GM10248 (cell line): ENCODE measurements at regions not wholly inside any gene's neighbourhood (a gene's known extent, or its start where the extent isn't known, plus 50 kb on each side); places are given as distances from the start of the nearest gene placed in this dataset.

Experiments used
- CTCF ChIA-PET: fragments of 300-600 bp; sonication (Branson Sonifier 250); formaldehyde crosslinking; extraction: SDS; loops from one replicate; lab custom pipeline; 2021; ENCODE audit warnings: antibody characterized with exemption; lab: Yijun Ruan, JAX
- POLR2A ChIA-PET: fragments of 350-650 bp; sonication (Branson Sonifier 250); formaldehyde crosslinking; extraction: SDS; loops from one replicate; lab custom pipeline; 2020; ENCODE audit warnings: antibody characterized with exemption; lab: Yijun Ruan, JAX
- DNase-seq: peaks from one replicate; pipeline ENCODE4 v3.0.0; 2012; ENCODE audit errors: extremely low spot score
- TF ChIP-seq, protein P1 (sequence below): IDR thresholded peaks from 2 replicates; pipeline ENCODE4 v1.5.1; 2012; ENCODE audit warnings: mild to moderate bottlenecking, low read depth; ENCODE audit errors: extremely low read depth, missing control alignments, control extremely low read depth

DNA sequence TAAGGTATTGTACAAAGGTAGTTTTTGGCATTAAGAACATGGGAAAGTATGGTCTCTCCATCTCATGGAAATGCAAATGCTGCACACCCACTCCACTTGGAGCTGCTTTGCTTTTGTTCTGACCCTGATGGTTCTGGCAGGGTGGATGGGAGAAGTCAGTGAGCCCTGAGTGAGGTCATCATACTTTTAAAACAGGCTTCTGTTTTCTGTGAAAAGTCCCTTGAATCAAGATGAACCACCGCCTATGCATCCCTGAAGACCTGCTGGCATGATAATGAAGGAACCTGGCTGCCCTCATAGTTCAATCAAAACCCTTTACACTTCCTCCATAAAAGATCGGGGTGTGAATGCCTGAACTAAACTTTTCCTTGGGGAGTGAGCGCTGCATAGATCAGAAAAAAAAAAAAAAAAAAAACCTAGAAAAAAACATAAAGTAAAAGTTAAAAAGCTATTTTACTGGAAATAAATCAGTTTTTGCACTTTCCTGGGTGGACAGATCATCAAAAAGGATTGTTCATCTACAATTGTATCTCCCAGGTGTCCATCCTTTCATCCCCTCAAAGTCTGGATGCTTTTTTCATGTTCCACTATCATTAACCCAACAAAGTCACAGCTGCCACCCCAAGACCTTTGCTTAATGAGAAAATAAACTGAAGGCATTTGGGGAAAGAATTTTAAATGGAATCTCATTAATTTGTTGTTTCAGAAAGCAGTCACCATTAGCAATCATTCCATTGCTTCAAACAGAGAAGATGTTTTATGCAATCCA lies 728.1 kb upstream of the DDX18 start:
- CTCF ChIA-PET, result no interaction called here
- POLR2A ChIA-PET, result no interaction called here

GRCh38 chr2:117086943-117087250 lies 727.6 kb upstream of the DDX18 start:
- TF ChIP-seq, protein P1, sequence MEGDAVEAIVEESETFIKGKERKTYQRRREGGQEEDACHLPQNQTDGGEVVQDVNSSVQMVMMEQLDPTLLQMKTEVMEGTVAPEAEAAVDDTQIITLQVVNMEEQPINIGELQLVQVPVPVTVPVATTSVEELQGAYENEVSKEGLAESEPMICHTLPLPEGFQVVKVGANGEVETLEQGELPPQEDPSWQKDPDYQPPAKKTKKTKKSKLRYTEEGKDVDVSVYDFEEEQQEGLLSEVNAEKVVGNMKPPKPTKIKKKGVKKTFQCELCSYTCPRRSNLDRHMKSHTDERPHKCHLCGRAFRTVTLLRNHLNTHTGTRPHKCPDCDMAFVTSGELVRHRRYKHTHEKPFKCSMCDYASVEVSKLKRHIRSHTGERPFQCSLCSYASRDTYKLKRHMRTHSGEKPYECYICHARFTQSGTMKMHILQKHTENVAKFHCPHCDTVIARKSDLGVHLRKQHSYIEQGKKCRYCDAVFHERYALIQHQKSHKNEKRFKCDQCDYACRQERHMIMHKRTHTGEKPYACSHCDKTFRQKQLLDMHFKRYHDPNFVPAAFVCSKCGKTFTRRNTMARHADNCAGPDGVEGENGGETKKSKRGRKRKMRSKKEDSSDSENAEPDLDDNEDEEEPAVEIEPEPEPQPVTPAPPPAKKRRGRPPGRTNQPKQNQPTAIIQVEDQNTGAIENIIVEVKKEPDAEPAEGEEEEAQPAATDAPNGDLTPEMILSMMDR, result no peak
- no peak for DNase-seq
- ChIA-PET CTCF (no interaction called here), POLR2A (no interaction called here)

More for the DNA sequence above, 728.1 kb upstream of the DDX18 start:
- DNase-seq, result no peak
- TF ChIP-seq, protein P1, result no peak

GRCh38 chr2:117087535-117088291 lies 726.8 kb upstream of the DDX18 start:
- CTCF ChIA-PET, result interaction anchor here (1.4 to 2.0 kb wide), 2 partner anchors 17 to 168 kb away, joined by 3 to 4 read pairs; no protein-coding TSS in a partner anchor
- DNase-seq, result no peak
- TF ChIP-seq, protein P1, result no peak
- POLR2A ChIA-PET, result no interaction called here

DNA sequence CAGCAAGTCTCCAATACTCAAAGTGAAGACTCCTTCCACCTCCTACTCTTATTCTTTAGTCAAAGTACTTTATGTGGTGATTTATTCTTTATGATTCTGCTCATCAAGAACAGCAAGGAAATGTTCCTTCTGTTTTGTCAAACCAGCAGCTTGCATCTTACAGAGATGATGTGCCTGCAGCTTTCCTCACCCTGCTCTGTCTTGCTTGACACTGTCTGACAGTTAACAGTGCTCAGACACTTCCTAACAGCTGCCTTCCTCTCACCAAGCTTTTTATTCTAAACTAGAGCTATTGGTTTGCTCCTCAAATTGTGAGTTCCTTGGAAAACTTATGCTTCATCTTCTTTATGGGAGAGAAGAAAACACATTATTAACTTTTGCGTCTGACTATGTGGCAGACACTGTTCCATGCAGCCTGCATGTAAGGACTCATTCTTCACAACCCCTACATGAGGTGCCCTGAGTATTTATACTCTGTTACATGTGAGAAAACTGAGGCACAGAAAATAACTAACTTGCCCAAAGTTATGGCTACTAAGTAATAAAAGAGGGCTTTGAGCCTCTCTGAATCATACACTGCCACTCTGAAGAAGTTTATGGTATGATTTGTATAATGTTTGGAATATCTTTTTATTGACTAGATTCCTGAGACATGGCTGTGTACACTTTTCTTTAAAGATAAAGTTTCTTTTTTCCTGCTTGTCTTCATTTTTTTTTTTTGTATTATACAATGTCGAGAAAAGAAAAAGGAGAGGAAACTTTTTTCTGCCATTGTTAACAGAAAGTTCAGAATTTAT lies 723.3 kb upstream of the DDX18 start:
- TF ChIP-seq, protein P1, result no peak
- CTCF ChIA-PET, result interaction anchor here (1.6 to 1.7 kb wide), 2 partner anchors 8 to 13 kb away, joined by 3 to 6 read pairs; no protein-coding TSS in a partner anchor
- POLR2A ChIA-PET, result no interaction called here
- no peak for DNase-seq

- DNase-seq, result no peak
- TF ChIP-seq, protein P1, result no peak
- ChIA-PET CTCF (no interaction called here), POLR2A (no interaction called here)
Observed at GRCh38 chr2:117101613-117102012, 712.9 kb upstream of the DDX18 start.

DNA sequence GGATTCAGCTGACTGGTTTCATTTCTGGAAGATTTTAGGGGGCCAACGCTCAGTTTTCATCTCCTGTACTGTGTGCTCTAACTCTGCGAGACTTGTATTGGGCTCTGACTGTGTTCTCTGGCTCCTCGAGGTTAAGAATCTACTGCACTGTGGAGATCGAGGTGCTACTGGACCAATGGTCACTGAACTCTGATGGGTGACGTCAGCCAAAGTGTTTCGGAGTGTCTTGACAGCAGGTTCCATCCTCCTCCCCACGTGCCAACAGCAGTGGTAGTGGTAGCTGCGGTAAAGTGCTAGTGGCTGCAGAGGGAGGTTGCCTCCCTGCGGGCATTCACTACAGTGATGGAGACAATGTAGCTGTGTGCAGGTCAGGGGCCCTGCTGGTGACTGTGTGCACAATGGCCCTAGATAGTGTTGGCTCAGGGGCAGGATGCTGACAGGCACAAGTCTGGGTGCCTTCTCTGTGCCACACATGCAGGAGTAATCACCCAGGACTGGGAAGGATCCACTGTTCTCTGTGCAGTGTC lies 705.7 kb upstream of the DDX18 start:
- ChIA-PET CTCF (interaction anchor here (1.7 kb wide), 1 partner anchor 11 kb away, joined by 3 read pairs; no protein-coding TSS in a partner anchor), POLR2A (no interaction called here)
- DNase-seq, result no peak
- TF ChIP-seq, protein P1, result no peak
